Femur (tissue), 1 donor: ENCODE measurements at regions not wholly inside any gene's neighbourhood (a gene's known extent, or its start where the extent isn't known, plus 50 kb on each side); places are given as distances from the start of the nearest gene placed in this dataset.

Experiments
- DNase-seq: peaks from one replicate; pipeline ENCODE4 v3.0.0-alpha.2; 2017

- DNase-seq, result no peak
These were observed 57.2 kb downstream of the SOX1 start for GRCh38 chr13:112124141-112124540.

- DNase-seq, result peak; percentile 43
These were observed 60.8 kb downstream of the SOX1 start for GRCh38 chr13:112127564-112128330.

GRCh38 chr13:112128331-112128610 is 61.3 kb downstream of the SOX1 start:
- DNase-seq, result no peak

DNA sequence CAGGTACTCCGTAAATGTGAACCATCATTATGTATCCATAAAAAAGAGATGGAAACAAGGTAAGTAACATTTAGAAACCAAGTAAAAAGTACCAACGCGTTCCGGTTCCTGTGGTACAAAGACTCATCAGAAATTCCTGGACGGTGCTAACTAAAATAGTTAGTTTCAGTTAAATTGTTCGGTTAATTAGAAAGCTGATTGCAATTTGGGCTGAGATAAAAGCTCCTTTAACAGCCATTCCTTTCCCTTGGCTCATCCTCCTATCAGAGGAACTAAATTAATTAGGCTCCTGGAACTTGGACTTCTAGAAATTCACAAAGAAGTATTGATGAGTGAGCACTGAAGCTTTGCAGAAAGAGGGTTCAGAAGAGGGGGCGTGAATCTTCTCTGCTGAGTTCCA is 63.5 kb downstream of the SOX1 start:
- DNase-seq, result no peak

DNA sequence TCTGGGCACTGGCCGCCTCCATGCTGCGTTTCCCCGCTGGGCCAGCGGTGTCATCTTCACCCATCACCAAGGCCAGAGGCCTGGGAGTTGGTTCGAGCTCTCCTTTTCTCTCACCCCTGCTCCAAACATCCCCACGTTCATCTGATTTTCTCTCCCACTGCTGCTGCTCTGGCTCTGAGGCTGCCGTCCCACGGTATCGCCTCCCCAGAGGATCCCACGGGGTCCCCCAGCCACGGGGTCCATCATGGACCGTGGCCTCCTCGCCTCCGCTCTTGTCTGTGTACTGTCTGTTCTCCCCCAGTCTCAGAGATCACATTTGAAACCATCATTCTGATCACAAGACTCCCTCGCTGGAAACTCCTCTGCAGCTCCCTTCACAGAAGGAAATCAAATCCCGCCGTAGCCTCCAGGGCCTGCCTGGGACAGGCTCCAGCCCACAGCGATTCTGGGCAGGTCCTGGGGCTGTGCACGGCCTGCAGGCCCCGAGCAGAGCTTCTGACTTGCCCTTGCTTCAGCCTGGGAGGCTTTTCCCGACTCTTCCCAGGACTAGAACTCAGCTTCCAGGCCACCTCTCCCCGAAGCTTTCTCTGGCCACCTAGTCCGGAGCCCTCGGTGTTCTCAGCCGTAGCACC is 64.2 kb downstream of the SOX1 start:
- DNase-seq, result peak; percentile 36

GRCh38 chr13:112131713-112132113 is 64.8 kb downstream of the SOX1 start:
- no peak for DNase-seq

GRCh38 chr13:112132142-112132541 is 65.2 kb downstream of the SOX1 start:
- DNase-seq, result no peak

GRCh38 chr13:112132619-112133018 is 65.7 kb downstream of the SOX1 start:
- no peak for DNase-seq

- DNase-seq, result no peak
These were observed 66.8 kb downstream of the SOX1 start for GRCh38 chr13:112133499-112134390.

- no peak for DNase-seq
These were observed 67.6 kb downstream of the SOX1 start for GRCh38 chr13:112134391-112135075.

DNA sequence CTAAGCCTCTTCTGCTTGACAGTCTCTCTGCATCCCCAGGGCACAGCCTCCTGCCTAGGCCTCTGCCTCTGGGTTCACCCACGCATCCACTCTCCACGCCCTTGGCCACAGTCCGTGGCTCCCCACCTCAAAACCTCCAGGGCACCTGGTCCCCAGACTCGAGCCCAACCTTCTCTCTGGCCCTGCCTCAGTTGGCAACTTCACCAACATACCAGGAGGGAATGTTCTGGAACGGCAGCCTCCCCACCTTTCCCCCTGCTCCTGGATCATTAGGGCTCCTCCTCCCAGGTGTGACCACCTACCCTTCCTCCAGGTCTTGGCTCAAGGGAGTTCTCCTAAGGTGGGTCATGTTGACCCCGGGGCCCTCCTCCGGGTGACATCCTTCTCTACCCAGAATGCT is 69.1 kb downstream of the SOX1 start:
- DNase-seq, result no peak

GRCh38 chr13:112137144-112137543 is 70.2 kb downstream of the SOX1 start:
- DNase-seq, result no peak

DNA sequence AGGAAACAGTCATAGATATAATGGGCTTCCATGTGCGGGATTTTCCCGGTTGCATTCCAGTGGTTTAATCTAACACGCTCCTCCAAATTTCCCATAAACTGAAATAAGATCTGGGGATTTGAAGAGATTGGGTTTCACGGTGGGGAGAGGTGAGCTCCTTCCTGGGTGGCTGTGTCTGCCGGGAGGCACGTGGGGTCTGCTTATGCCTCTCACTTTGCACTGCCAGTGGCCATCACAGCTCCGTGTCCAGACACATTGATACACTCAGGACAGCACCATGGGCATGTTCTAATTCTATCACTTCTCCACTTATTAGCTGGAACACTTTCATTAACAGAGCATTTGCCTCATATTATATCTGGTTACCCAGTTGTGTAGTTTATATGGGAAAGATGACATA is 73.4 kb downstream of the SOX1 start:
- DNase-seq, result no peak

- DNase-seq, result no peak
These were observed 74.9 kb downstream of the SOX1 start for GRCh38 chr13:112141643-112142400.

DNA sequence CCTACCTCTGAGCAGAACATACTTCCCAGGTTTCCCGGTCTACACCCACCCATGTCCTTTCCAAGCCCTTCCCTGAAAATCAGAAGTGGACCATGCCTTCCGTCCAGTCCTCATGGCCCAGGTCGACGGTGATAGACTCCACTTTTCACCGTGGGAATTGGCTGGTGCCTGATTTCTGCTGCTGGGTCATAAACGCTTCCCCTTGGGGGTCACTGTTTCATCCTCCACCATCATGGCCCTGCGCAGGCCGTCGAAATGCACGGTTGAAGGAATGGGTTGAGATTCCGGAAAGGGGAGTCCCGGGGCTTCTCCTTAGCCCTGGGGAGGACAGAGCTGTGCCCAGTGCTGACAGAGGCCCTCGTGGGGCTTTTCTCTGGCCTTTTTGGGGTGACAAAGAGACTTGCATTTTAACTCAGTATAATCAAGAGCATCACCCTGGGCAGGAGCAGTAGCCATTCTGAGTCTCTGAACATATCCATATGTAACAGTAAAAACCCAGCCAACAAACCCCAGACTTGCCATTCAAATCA is 75.5 kb downstream of the SOX1 start:
- no peak for DNase-seq

GRCh38 chr13:112143046-112143752 is 76.2 kb downstream of the SOX1 start:
- DNase-seq, result no peak

DNA sequence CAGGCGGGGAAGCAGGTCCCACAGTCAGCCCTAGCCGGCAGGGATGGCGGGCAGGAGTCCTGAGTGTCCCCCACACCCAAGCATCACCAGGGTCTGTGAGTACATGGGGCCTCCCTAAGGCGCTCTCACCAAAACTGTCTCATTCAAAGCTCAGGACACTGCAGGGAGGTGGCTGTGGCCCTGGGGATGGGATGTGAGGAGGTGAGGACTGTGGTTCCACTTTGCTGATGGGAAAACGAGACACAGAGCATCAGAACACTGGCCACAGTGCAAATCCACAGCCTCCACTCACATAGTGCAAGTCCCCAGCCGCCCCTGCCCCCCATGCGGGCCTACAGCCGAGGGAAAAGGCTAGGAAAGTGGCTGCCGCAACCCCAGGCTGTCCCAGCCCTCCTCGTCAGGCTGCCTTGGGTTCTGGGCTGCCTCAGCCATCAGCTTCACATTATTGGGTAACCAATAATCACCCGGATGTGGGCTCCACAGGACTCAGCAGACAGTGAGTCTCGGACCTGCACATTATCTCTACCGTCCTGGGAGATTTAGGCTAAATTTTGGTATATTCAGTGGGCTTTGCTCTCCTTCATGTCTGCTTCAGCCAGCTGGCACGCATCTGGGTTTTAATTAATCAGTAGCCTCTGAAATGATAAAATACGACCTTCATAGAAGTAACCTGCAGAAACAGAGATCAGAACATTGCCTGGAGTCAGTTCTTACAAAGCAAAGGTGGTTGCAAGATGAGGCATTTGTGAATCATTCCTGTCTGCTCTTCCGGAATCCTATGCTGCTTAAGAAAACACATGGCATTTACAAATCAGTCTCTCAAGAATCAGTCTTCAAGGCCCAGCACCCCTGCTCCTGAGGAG is 77.0 kb downstream of the SOX1 start:
- no peak for DNase-seq

GRCh38 chr13:112144616-112145550 is 77.9 kb downstream of the SOX1 start:
- no peak for DNase-seq
